ENCODE measurements at regions not wholly inside any gene's neighbourhood (a gene's known extent, or its start where the extent isn't known, plus 50 kb on each side); places are given as distances from the start of the nearest gene placed in this dataset.

- DNase-seq, result no peak
Observed at GRCh38 chr20:21575981-21576740, 62.3 kb upstream of the NKX2-2 start.

GRCh38 chr20:21575167-21575566 lies 61.3 kb upstream of the NKX2-2 start:
- DNase-seq, result no peak

GRCh38 chr20:21574443-21574842 lies 60.6 kb upstream of the NKX2-2 start:
- no peak for DNase-seq

GRCh38 chr20:21573259-21573658 lies 59.4 kb upstream of the NKX2-2 start:
- DNase-seq, result no peak

GRCh38 chr20:21571841-21572690 lies 58.2 kb upstream of the NKX2-2 start:
- peak; percentile 10 for DNase-seq

GRCh38 chr20:21570285-21570992 lies 56.6 kb upstream of the NKX2-2 start:
- DNase-seq, result no peak

GRCh38 chr20:21569586-21569985 lies 55.7 kb upstream of the NKX2-2 start:
- no peak for DNase-seq

GRCh38 chr20:21564127-21564773 lies 50.4 kb upstream of the NKX2-2 start:
- DNase-seq, result no peak

Data from activated naive CD4-positive, alpha-beta T cell treated with Interleukin-2 at 50 U/mL for 16 hours (primary cell).